ENCODE measurements at regions not wholly inside any gene's neighbourhood (a gene's known extent, or its start where the extent isn't known, plus 50 kb on each side); places are given as distances from the start of the nearest gene placed in this dataset.

- POLR2A ChIA-PET = no interaction called here
- Histone ChIP-seq H3K27me3 (ENCODE audit: control insufficient read depth in 2 of 2, insufficient read depth in 2 of 2, low read length in 2 of 2) (no peaks in the 10 kb centered on the region), H3K4me2 (ENCODE audit: insufficient read depth, low read length) (no peak overlapping the region), H3K4me3 (replicated peaks in 1 of 3; ENCODE audit: insufficient read depth in 1 of 3, low read depth in 1 of 3, low read length in 3 of 3) (no peak overlapping the region), H4K20me1 (replicated peaks; ENCODE audit: control insufficient read depth, extremely low read depth, insufficient read depth, low read length) (no peaks in the 10 kb centered on the region), H3K79me2 (ENCODE audit: control insufficient read depth, insufficient read depth, low read length) (no peaks in the 10 kb centered on the region), H3K27ac (ENCODE audit: insufficient read depth, low read depth, low read length) (no peak overlapping the region), H3K9me3 (replicated peaks; ENCODE audit: control insufficient read depth, insufficient read depth, low read length) (no peaks in the 10 kb centered on the region), H3K9me1 (replicated peaks; ENCODE audit: control insufficient read depth, extremely low read depth, insufficient read depth, low read length) (no peaks in the 10 kb centered on the region), H3K4me1 (ENCODE audit: control insufficient read depth, extremely low read depth, insufficient read depth, low read length) (no peaks in the 10 kb centered on the region), H3K9ac (replicated peaks; ENCODE audit: extremely low read depth, insufficient read depth, low read length) (no peak overlapping the region), H3K36me3 (ENCODE audit: control insufficient read depth in 2 of 2, extremely low read depth in 1 of 2, insufficient read depth in 2 of 2, low read length in 2 of 2) (no peaks in the 10 kb centered on the region), H2AFZ (ENCODE audit: low read depth, low read length) (no peak overlapping the region)
- CTCF ChIA-PET = no interaction called here
- no TSS peak for BruUV-seq (replicated peaks)
- dilution Hi-C loops (cut with MboI; ENCODE audit: extremely low pct_ligation_motif_present, low sequenced_read_pairs) = no loop called here
- FAIRE-seq (no peak), DNase-seq (ENCODE audit: low read depth, low spot score) (no peak)
- TF ChIP-seq POLR2AphosphoS5 (IDR thresholded peaks at IDR 0.05; ENCODE audit: insufficient read depth, low read depth, low read length) = no peak
- no peak for TF ChIP-seq FOS (IDR thresholded peaks at IDR 0.05; ENCODE audit: borderline replicate concordance, insufficient read depth, low read length)
- TF ChIP-seq JUN (IDR thresholded peaks at IDR 0.05; ENCODE audit: borderline replicate concordance, insufficient read depth, insufficient read length, low read depth) = no peak
- no peak for TF ChIP-seq EZH2 (IDR thresholded peaks at IDR 0.05; ENCODE audit: borderline replicate concordance, low read depth, low read length, severe bottlenecking)
- no peak for TF ChIP-seq CTCF (IDR thresholded peaks at IDR 0.05; ENCODE audit: extremely low read depth in 1 of 2, insufficient read depth in 1 of 2, low read depth in 1 of 2, low read length in 2 of 2)
- TF ChIP-seq GATA2 (IDR thresholded peaks at IDR 0.05; ENCODE audit: insufficient read depth, insufficient read length, low read depth, low read length) = no peak
- no peak for TF ChIP-seq POLR2A (IDR thresholded peaks at IDR 0.05; ENCODE audit: low read depth, low read length)
- TF ChIP-seq MYC (IDR thresholded peaks at IDR 0.05; ENCODE audit: low read depth, low read length) = no peak
- TF ChIP-seq MAX (IDR thresholded peaks at IDR 0.05; ENCODE audit: insufficient read depth, insufficient read length) = no peak
- intact Hi-C loops (cut with micrococcal nuclease) = no loop called here
Observed at GRCh38 chr18:27527856-27528255, 342.7 kb upstream of the CHST9 start.
